HEK293 (cell line): ENCODE measurements at regions not wholly inside any gene's neighbourhood (a gene's known extent, or its start where the extent isn't known, plus 50 kb on each side); places are given as distances from the start of the nearest gene placed in this dataset.

Source experiments
- CTCF ChIA-PET: fragments of 350-600 bp; formaldehyde crosslinking; extraction: SDS; loops from one replicate; lab custom pipeline; 2021; ENCODE audit warnings: antibody characterized with exemption; lab: Yijun Ruan, JAX
- POLR2A ChIA-PET: fragments of 300-600 bp; formaldehyde crosslinking; extraction: SDS; loops from one replicate; lab custom pipeline; 2020; ENCODE audit warnings: antibody characterized with exemption, inconsistent platforms; lab: Yijun Ruan, JAX
- H3K27ac ChIP-seq: fragments of 200-500 bp; sonication (Bioruptor generic); 2 replicates; pipeline ENCODE4 v1.5.1; 2014; ENCODE audit warnings: low read depth, low read length, control low read depth, inconsistent platforms; ENCODE audit errors: extremely low read depth
- H3K36me3 ChIP-seq, 2 experiments: fragments of 200-500 bp in 1 of 2; sonication (Bioruptor generic) in 1 of 2; 1 replicate in 1 of 2; 2 replicates in 1 of 2; pipeline ENCODE4 v1.5.1; 2014 to 2017; ENCODE audit warnings: inconsistent platforms in 2 of 2, low read length in 2 of 2; ENCODE audit not compliant: control insufficient read depth in 2 of 2, insufficient read depth in 1 of 2
- H3K4me1 ChIP-seq: fragments of 200-500 bp; sonication (Bioruptor generic); 2 replicates; pipeline ENCODE4 v1.5.1; 2014; ENCODE audit warnings: mild to moderate bottlenecking, low read length, inconsistent platforms; ENCODE audit not compliant: control insufficient read depth, insufficient read depth
- H3K4me3 ChIP-seq: 2 replicates; pipeline ENCODE4 v1.5.1; 2011; ENCODE audit warnings: low read depth, mild to moderate bottlenecking, control low read depth, low read length, moderate library complexity
- H3K9me3 ChIP-seq: fragments of 200-500 bp; sonication (Bioruptor generic); 2 replicates; pipeline ENCODE4 v1.5.1; 2014; ENCODE audit warnings: low read depth, low read length, inconsistent platforms; ENCODE audit not compliant: control insufficient read depth, insufficient read depth
- HOXC10 ChIP-seq: sonication (generic); formaldehyde crosslinking; IDR thresholded peaks from 2 replicates; pipeline ENCODE4 v1.8.1; 2023; ENCODE audit warnings: mild to moderate bottlenecking, missing genetic modification reagents
- PRDM1 ChIP-seq: fragments of 450-650 bp; formaldehyde crosslinking; IDR thresholded peaks from 2 replicates; pipeline ENCODE4; 2016; ENCODE audit warnings: missing biosample characterization, missing genetic modification characterization
- PRDM2 ChIP-seq: fragments of 450-650 bp; formaldehyde crosslinking; IDR thresholded peaks from 2 replicates; pipeline ENCODE4 v1.5.1; 2016; ENCODE audit warnings: missing biosample characterization, missing genetic modification characterization, borderline replicate concordance
- SCRT1 ChIP-seq: fragments of 450-650 bp; formaldehyde crosslinking; IDR thresholded peaks from 2 replicates; pipeline ENCODE4 v1.5.1; 2016; ENCODE audit warnings: missing biosample characterization, missing genetic modification characterization, borderline replicate concordance
- ZNF214 ChIP-seq: fragments of 450-650 bp; formaldehyde crosslinking; IDR thresholded peaks from 2 replicates; pipeline ENCODE4 v1.5.1; 2017; ENCODE audit warnings: missing biosample characterization, mild to moderate bottlenecking, missing genetic modification characterization, borderline replicate concordance
- ZNF248 ChIP-seq: fragments of 450-650 bp; formaldehyde crosslinking; IDR thresholded peaks from 2 replicates; pipeline ENCODE4 v1.5.1; 2017; ENCODE audit warnings: missing biosample characterization, missing genetic modification characterization
- ZNF280D ChIP-seq: fragments of 450-650 bp; formaldehyde crosslinking; IDR thresholded peaks from 2 replicates; pipeline ENCODE4 v1.5.1; 2016; ENCODE audit warnings: missing biosample characterization, missing genetic modification characterization
- ZNF518A ChIP-seq: fragments of 450-650 bp; formaldehyde crosslinking; conservative IDR thresholded peaks from 2 replicates; pipeline ENCODE4 v1.5.1; 2016; ENCODE audit warnings: low read depth, missing biosample characterization, missing genetic modification characterization
- ZNF660 ChIP-seq: fragments of 450-650 bp; IDR thresholded peaks from 2 replicates; pipeline ENCODE4 v1.5.1; 2018; ENCODE audit warnings: missing biosample characterization, mild to moderate bottlenecking, missing genetic modification characterization
- ZNF707 ChIP-seq: fragments of 450-650 bp; formaldehyde crosslinking; IDR thresholded peaks from 2 replicates; pipeline ENCODE4 v1.5.1; 2016; ENCODE audit warnings: missing biosample characterization, missing genetic modification characterization
- ZNF776 ChIP-seq: fragments of 450-650 bp; formaldehyde crosslinking; IDR thresholded peaks from 2 replicates; pipeline ENCODE4 v1.5.0; 2017; ENCODE audit warnings: missing biosample characterization, missing genetic modification characterization, borderline replicate concordance
- TF ChIP-seq, protein P1 (sequence below): fragments of 450-650 bp; formaldehyde crosslinking; IDR thresholded peaks from 2 replicates; pipeline ENCODE4 v1.5.1; 2016; ENCODE audit warnings: missing biosample characterization, missing genetic modification characterization
- TF ChIP-seq, protein P2 (sequence below): fragments of 450-650 bp; formaldehyde crosslinking; IDR thresholded peaks from 2 replicates; pipeline ENCODE4 v1.5.1; 2016; ENCODE audit warnings: missing biosample characterization, missing genetic modification characterization, low read depth

DNA sequence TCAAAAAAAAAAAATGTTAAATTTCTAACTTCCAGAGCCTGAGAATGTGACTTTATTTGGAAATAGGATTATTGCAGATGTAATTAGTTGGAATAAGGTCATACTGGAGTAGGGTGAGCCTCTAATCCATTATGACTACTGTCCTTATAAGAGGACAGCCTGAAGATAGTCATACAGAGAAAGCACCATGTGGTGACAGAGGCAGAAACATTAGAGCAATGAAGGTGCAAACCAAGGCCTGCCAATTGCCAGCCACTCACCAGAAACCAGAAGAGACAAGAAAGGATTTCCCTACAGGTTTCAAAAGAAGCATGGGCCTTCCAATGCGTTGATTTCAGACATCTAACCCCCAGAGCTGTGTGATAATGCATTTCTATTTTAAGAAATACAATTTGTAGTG lies 659.2 kb upstream of the CHD1 start:
- Histone ChIP-seq H3K4me1 (peaks cover 12% of the 10 kb centered on the region; the same call in 1 of the 2 replicates), H3K4me3 (no peak overlapping the region), H3K27ac (no peak overlapping the region), H3K9me3 (no peaks in the 10 kb centered on the region), H3K36me3 (no peaks in the 10 kb centered on the region)
- TF ChIP-seq ZNF214 (tag by site-specific recombination) (no peak), ZNF660 (tag by site-specific recombination) (no peak), ZNF707 (tag by site-specific recombination) (no peak), SCRT1 (tag by site-specific recombination) (no peak), ZNF776 (tag by site-specific recombination) (no peak), PRDM2 (tag by site-specific recombination) (no peak), HOXC10 (CRISPR knock-in tag) (no peak), ZNF248 (no peak), ZNF280D (tag by site-specific recombination) (no peak), ZNF518A (no peak), PRDM1 (tag by site-specific recombination) (no peak)
- TF ChIP-seq, protein P1, sequence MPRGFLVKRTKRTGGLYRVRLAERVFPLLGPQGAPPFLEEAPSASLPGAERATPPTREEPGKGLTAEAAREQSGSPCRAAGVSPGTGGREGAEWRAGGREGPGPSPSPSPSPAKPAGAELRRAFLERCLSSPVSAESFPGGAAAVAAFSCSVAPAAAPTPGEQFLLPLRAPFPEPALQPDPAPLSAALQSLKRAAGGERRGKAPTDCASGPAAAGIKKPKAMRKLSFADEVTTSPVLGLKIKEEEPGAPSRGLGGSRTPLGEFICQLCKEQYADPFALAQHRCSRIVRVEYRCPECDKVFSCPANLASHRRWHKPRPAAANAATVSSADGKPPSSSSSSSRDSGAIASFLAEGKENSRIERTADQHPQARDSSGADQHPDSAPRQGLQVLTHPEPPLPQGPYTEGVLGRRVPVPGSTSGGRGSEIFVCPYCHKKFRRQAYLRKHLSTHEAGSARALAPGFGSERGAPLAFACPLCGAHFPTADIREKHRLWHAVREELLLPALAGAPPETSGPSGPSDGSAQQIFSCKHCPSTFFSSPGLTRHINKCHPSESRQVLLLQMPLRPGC (tag by site-specific recombination) = no peak
- TF ChIP-seq, protein P2, sequence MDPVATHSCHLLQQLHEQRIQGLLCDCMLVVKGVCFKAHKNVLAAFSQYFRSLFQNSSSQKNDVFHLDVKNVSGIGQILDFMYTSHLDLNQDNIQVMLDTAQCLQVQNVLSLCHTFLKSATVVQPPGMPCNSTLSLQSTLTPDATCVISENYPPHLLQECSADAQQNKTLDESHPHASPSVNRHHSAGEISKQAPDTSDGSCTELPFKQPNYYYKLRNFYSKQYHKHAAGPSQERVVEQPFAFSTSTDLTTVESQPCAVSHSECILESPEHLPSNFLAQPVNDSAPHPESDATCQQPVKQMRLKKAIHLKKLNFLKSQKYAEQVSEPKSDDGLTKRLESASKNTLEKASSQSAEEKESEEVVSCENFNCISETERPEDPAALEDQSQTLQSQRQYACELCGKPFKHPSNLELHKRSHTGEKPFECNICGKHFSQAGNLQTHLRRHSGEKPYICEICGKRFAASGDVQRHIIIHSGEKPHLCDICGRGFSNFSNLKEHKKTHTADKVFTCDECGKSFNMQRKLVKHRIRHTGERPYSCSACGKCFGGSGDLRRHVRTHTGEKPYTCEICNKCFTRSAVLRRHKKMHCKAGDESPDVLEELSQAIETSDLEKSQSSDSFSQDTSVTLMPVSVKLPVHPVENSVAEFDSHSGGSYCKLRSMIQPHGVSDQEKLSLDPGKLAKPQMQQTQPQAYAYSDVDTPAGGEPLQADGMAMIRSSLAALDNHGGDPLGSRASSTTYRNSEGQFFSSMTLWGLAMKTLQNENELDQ (tag by site-specific recombination) = no peak
- ChIA-PET CTCF (interaction anchor here (0.5 kb wide), 1 partner anchor 127 kb away, joined by 3 read pairs; no protein-coding TSS in a partner anchor), POLR2A (no interaction called here)
